Neural cell (in vitro differentiated cells): ENCODE measurements at regions not wholly inside any gene's neighbourhood (a gene's known extent, or its start where the extent isn't known, plus 50 kb on each side); places are given as distances from the start of the nearest gene placed in this dataset.

Source experiments
- H2AFZ ChIP-seq: fragments of 200-600, 300-800 bp; sonication (generic), shearing (Covaris generic); 2 replicates; pipeline ENCODE4 v1.6.0; 2014; ENCODE audit warnings: low read depth, mild to moderate bottlenecking, antibody characterized with exemption, low read length, moderate library complexity
- H3F3A ChIP-seq: fragments of 200-600 bp; shearing (Covaris generic); 2 replicates; pipeline ENCODE4 v1.6.1; 2016; ENCODE audit warnings: mild to moderate bottlenecking, moderate library complexity, mixed read lengths, antibody characterized with exemption, low read length; ENCODE audit not compliant: insufficient read depth, poor library complexity, severe bottlenecking
- H3K27ac ChIP-seq: fragments of 200-600, 300-800 bp; sonication (generic), shearing (Covaris generic); 2 replicates; pipeline ENCODE4 v1.5.1; 2014; ENCODE audit warnings: mild to moderate bottlenecking, low read length, moderate library complexity
- H3K27me3 ChIP-seq: fragments of 300-800, 200-600 bp; sonication (generic), shearing (Covaris generic); 2 replicates; pipeline ENCODE4 v1.6.0; 2014; ENCODE audit warnings: mild to moderate bottlenecking, low read depth, low read length, moderate library complexity; ENCODE audit not compliant: insufficient read depth
- H3K36me3 ChIP-seq: fragments of 300-800, 200-600 bp; sonication (generic), shearing (Covaris generic); 2 replicates; pipeline ENCODE4 v1.5.1; 2014; ENCODE audit warnings: mild to moderate bottlenecking, antibody characterized with exemption, low read length, moderate library complexity; ENCODE audit not compliant: insufficient read depth
- H3K4me2 ChIP-seq: fragments of 300-800, 200-600 bp; sonication (generic), shearing (Covaris generic); 2 replicates; pipeline ENCODE4 v1.6.0; 2014; ENCODE audit warnings: mild to moderate bottlenecking, low read length
- H3K4me3 ChIP-seq: fragments of 300-800, 200-600 bp; sonication (generic), shearing (Covaris generic); 2 replicates; pipeline ENCODE4 v1.5.1; 2014; ENCODE audit warnings: mild to moderate bottlenecking, low read length, moderate library complexity
- H3K79me2 ChIP-seq: fragments of 200-600 bp; shearing (Covaris generic); replicated peaks from 2 replicates; pipeline ENCODE4 v1.6.0; 2014; ENCODE audit warnings: mild to moderate bottlenecking, low read length, moderate library complexity; ENCODE audit not compliant: insufficient read depth
- H3K9ac ChIP-seq: fragments of 300-800, 200-600 bp; sonication (generic), shearing (Covaris generic); 2 replicates; pipeline ENCODE4 v1.6.1; 2016; ENCODE audit warnings: mild to moderate bottlenecking, low read length, mixed read lengths
- H3K9me2 ChIP-seq: fragments of 200-600 bp; shearing (Covaris generic); 2 replicates; pipeline ENCODE4 v1.6.1; 2016; ENCODE audit warnings: mild to moderate bottlenecking, low read length, mixed read lengths; ENCODE audit not compliant: insufficient read depth
- H3K9me3 ChIP-seq: fragments of 200-600, 300-800 bp; sonication (generic), shearing (Covaris generic); 2 replicates; pipeline ENCODE4 v1.6.1; 2016; ENCODE audit warnings: mild to moderate bottlenecking, mixed run types, low read length, moderate library complexity, mixed read lengths
- H4K20me1 ChIP-seq: fragments of 200-600 bp; shearing (Covaris generic); 2 replicates; pipeline ENCODE4 v1.6.1; 2016; ENCODE audit warnings: mild to moderate bottlenecking, mixed run types; ENCODE audit not compliant: insufficient read depth
- EP300 ChIP-seq: fragments of 450-650 bp; conservative IDR thresholded peaks from 2 replicates; pipeline ENCODE4 v1.6.1; 2014; ENCODE audit warnings: antibody characterized with exemption, mild to moderate bottlenecking, moderate library complexity; ENCODE audit not compliant: poor library complexity, severe bottlenecking
- EZH2 ChIP-seq: fragments of 200-600, 300-800 bp; shearing (Covaris generic), sonication (generic); IDR thresholded peaks from 2 replicates; pipeline ENCODE4 v1.6.1; 2014; ENCODE audit warnings: antibody characterized with exemption, low read length, borderline replicate concordance, mild to moderate bottlenecking; ENCODE audit not compliant: insufficient read depth, poor library complexity, severe bottlenecking
- MXI1 ChIP-seq: fragments of 450-650 bp; conservative IDR thresholded peaks from 2 replicates; pipeline ENCODE4 v1.6.1; 2014; ENCODE audit warnings: antibody characterized with exemption, mild to moderate bottlenecking; ENCODE audit not compliant: poor library complexity, severe bottlenecking
- POLR2AphosphoS5 ChIP-seq: IDR thresholded peaks from 2 replicates; pipeline ENCODE4 v1.6.1; 2012
- RAD21 ChIP-seq: fragments of 450-650 bp; conservative IDR thresholded peaks from 2 replicates; pipeline ENCODE4 v1.6.1; 2014; ENCODE audit warnings: antibody characterized with exemption, mild to moderate bottlenecking, moderate library complexity
- SMC3 ChIP-seq: fragments of 450-650 bp; conservative IDR thresholded peaks from 2 replicates; pipeline ENCODE4 v1.6.1; 2014; ENCODE audit warnings: antibody characterized with exemption, mild to moderate bottlenecking, moderate library complexity; ENCODE audit not compliant: poor library complexity
- TAF1 ChIP-seq: IDR thresholded peaks from 2 replicates; pipeline ENCODE4 v1.6.1; 2012; ENCODE audit warnings: low read depth
- TF ChIP-seq, protein P1 (sequence below): IDR thresholded peaks from 2 replicates; pipeline ENCODE4 v1.6.1; 2012; ENCODE audit warnings: borderline replicate concordance
- TF ChIP-seq, protein P2 (sequence below): fragments of 450-650 bp; IDR thresholded peaks from 2 replicates; pipeline ENCODE4 v1.5.1; 2014; ENCODE audit warnings: antibody characterized with exemption, mild to moderate bottlenecking, moderate library complexity; ENCODE audit not compliant: poor library complexity, severe bottlenecking

DNA sequence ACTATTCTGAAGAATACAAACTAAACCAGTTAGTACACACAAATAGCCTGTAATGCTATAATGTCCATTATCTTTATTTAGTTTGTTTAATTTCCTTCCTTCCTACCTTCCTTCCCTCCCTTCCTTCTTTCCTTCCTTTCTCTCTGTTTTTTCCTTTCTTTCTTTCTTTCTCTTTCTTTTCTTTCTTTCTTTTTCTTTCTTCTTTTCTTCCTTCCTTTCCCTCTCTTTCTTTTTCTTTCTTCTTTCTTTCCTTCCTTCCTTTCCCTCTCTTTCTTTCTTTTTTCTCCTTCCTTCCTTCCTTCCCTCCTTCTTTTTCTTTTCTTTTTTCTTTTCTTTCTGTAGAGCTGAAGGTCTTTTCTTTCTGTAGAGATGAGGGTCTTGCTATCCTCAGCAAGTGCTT lies 131.2 kb downstream of the TMEM30B start:
- H3K9ac ChIP-seq = no peak overlapping the region
- no peak overlapping the region for H3K4me3 ChIP-seq
- no peak overlapping the region for H2AFZ ChIP-seq
- no peaks in the 10 kb centered on the region for H3K79me2 ChIP-seq
- TF ChIP-seq POLR2AphosphoS5 = no peak
- TF ChIP-seq MXI1 = no peak
- TF ChIP-seq, protein P1, sequence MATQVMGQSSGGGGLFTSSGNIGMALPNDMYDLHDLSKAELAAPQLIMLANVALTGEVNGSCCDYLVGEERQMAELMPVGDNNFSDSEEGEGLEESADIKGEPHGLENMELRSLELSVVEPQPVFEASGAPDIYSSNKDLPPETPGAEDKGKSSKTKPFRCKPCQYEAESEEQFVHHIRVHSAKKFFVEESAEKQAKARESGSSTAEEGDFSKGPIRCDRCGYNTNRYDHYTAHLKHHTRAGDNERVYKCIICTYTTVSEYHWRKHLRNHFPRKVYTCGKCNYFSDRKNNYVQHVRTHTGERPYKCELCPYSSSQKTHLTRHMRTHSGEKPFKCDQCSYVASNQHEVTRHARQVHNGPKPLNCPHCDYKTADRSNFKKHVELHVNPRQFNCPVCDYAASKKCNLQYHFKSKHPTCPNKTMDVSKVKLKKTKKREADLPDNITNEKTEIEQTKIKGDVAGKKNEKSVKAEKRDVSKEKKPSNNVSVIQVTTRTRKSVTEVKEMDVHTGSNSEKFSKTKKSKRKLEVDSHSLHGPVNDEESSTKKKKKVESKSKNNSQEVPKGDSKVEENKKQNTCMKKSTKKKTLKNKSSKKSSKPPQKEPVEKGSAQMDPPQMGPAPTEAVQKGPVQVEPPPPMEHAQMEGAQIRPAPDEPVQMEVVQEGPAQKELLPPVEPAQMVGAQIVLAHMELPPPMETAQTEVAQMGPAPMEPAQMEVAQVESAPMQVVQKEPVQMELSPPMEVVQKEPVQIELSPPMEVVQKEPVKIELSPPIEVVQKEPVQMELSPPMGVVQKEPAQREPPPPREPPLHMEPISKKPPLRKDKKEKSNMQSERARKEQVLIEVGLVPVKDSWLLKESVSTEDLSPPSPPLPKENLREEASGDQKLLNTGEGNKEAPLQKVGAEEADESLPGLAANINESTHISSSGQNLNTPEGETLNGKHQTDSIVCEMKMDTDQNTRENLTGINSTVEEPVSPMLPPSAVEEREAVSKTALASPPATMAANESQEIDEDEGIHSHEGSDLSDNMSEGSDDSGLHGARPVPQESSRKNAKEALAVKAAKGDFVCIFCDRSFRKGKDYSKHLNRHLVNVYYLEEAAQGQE = no peak
- TF ChIP-seq RAD21 = no peak
- TF ChIP-seq EZH2 = no peak
- no peak for TF ChIP-seq EP300
- TF ChIP-seq SMC3 = no peak
- TF ChIP-seq, protein P2, sequence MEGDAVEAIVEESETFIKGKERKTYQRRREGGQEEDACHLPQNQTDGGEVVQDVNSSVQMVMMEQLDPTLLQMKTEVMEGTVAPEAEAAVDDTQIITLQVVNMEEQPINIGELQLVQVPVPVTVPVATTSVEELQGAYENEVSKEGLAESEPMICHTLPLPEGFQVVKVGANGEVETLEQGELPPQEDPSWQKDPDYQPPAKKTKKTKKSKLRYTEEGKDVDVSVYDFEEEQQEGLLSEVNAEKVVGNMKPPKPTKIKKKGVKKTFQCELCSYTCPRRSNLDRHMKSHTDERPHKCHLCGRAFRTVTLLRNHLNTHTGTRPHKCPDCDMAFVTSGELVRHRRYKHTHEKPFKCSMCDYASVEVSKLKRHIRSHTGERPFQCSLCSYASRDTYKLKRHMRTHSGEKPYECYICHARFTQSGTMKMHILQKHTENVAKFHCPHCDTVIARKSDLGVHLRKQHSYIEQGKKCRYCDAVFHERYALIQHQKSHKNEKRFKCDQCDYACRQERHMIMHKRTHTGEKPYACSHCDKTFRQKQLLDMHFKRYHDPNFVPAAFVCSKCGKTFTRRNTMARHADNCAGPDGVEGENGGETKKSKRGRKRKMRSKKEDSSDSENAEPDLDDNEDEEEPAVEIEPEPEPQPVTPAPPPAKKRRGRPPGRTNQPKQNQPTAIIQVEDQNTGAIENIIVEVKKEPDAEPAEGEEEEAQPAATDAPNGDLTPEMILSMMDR = no peak
- no peak for TF ChIP-seq TAF1
- H4K20me1 ChIP-seq = no peaks in the 10 kb centered on the region
- no peak overlapping the region for H3K27ac ChIP-seq
- no peaks in the 10 kb centered on the region for H3K9me3 ChIP-seq
- H3F3A ChIP-seq = no peaks in the 10 kb centered on the region
- H3K27me3 ChIP-seq = peaks cover 2% of the 10 kb centered on the region
- H3K9me2 ChIP-seq = no peaks in the 10 kb centered on the region
- H3K4me2 ChIP-seq = no peak overlapping the region
- H3K36me3 ChIP-seq = no peaks in the 10 kb centered on the region

DNA sequence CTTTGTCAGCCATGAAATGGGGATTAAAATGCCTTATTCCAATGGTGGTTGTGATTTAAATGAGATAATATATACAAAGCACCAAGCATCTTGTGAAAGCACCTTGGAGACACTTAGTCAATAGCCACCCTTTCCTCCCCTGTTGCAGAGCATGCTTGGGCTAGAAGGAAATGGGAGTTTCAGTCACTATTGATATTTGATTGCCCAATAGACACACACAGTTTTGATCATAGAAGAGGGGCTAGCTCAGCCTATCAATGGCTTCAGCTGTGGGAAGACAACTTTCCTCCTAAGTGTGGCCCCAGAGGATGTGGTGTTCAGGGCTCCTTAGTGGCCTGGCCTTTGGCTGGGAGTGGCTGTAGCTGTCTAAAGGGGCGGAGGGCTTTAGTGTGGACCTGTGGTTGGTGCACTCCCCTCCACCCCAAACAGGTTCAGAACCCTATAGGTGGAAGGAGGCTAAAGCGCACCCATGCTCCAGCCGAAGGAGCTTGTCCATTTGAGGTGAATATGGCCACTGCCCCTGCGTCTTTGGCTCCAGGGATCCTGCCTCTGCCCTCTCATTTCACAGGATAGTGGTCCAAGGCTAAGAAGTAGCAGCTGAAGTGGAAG lies 132.3 kb downstream of the TMEM30B start:
- Histone ChIP-seq H3K36me3 (no peaks in the 10 kb centered on the region), H3K4me2 (no peak overlapping the region), H3K27ac (no peak overlapping the region), H3K9ac (no peak overlapping the region), H4K20me1 (no peaks in the 10 kb centered on the region), H2AFZ (no peak overlapping the region), H3K4me3 (no peak overlapping the region), H3K79me2 (no peaks in the 10 kb centered on the region), H3K27me3 (peaks cover 2% of the 10 kb centered on the region), H3K9me3 (no peaks in the 10 kb centered on the region), H3K9me2 (no peaks in the 10 kb centered on the region), H3F3A (no peaks in the 10 kb centered on the region)
- TF ChIP-seq, protein P1 = no peak
- no peak for TF ChIP-seq SMC3
- TF ChIP-seq POLR2AphosphoS5 = no peak
- TF ChIP-seq EP300 = no peak
- TF ChIP-seq, protein P2 = no peak
- no peak for TF ChIP-seq MXI1
- TF ChIP-seq EZH2 = no peak
